ENCODE measurements at regions not wholly inside any gene's neighbourhood (a gene's known extent, or its start where the extent isn't known, plus 50 kb on each side); places are given as distances from the start of the nearest gene placed in this dataset.
A peak's percentile ranks its signal among the peaks of the same experiment; 100 is the strongest.

- H3K4me3 ChIP-seq (ENCODE audit: low read depth, low read length) = no peak overlapping the region
- DNase-seq (ENCODE audit: low read depth) (no peak), FAIRE-seq (no peak)
- no peaks in the 10 kb centered on the region for H3K36me3 ChIP-seq (ENCODE audit: control insufficient read depth, insufficient read depth, low read length)
- TF ChIP-seq, protein P1, sequence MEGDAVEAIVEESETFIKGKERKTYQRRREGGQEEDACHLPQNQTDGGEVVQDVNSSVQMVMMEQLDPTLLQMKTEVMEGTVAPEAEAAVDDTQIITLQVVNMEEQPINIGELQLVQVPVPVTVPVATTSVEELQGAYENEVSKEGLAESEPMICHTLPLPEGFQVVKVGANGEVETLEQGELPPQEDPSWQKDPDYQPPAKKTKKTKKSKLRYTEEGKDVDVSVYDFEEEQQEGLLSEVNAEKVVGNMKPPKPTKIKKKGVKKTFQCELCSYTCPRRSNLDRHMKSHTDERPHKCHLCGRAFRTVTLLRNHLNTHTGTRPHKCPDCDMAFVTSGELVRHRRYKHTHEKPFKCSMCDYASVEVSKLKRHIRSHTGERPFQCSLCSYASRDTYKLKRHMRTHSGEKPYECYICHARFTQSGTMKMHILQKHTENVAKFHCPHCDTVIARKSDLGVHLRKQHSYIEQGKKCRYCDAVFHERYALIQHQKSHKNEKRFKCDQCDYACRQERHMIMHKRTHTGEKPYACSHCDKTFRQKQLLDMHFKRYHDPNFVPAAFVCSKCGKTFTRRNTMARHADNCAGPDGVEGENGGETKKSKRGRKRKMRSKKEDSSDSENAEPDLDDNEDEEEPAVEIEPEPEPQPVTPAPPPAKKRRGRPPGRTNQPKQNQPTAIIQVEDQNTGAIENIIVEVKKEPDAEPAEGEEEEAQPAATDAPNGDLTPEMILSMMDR (IDR thresholded peaks at IDR 0.05; ENCODE audit: insufficient read depth, low read length, severe bottlenecking) = no peak
- H3K27me3 ChIP-seq (ENCODE audit: control insufficient read depth, insufficient read depth, low read length) = no peaks in the 10 kb centered on the region
Observed at GRCh38 chr2:160737247-160737646, 243.6 kb upstream of the RBMS1 start.

DNA sequence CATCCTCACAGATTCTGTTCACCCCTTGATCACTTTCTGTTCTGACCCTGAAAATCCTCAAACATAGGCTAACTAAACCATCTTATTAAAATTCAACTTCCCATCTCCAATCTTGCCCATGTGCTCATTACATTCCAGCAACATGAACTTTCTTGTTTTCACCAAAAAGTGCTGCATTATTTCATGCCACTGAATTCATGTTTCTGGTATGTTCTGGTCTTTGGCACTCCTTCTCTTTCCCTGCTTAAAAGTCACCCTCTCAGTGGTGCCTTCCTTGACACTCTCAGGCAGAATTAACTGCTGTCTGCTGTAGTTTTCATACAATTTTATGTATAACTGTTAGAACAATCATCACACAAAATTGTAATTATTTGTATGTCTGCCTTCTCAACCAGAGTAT, 247.7 kb upstream of the RBMS1 start:
- H3K4me3 ChIP-seq (ENCODE audit: low read depth, low read length) = no peak overlapping the region
- DNase-seq (ENCODE audit: low read depth) (no peak), FAIRE-seq (no peak)
- H3K27me3 ChIP-seq (ENCODE audit: control insufficient read depth, insufficient read depth, low read length) = no peaks in the 10 kb centered on the region
- TF ChIP-seq, protein P1 (IDR thresholded peaks at IDR 0.05; ENCODE audit: insufficient read depth, low read length, severe bottlenecking) = no peak
- no peaks in the 10 kb centered on the region for H3K36me3 ChIP-seq (ENCODE audit: control insufficient read depth, insufficient read depth, low read length)

- H3K4me3 ChIP-seq (ENCODE audit: low read depth, low read length) = no peak overlapping the region
- FAIRE-seq = no peak
- no peaks in the 10 kb centered on the region for H3K27me3 ChIP-seq (ENCODE audit: control insufficient read depth, insufficient read depth, low read length)
- TF ChIP-seq, protein P1 (IDR thresholded peaks at IDR 0.05; ENCODE audit: insufficient read depth, low read length, severe bottlenecking) = no peak
- DNase-seq (ENCODE audit: low read depth) = no peak
- no peaks in the 10 kb centered on the region for H3K36me3 ChIP-seq (ENCODE audit: control insufficient read depth, insufficient read depth, low read length)
Observed at GRCh38 chr2:160741815-160742214, 248.2 kb upstream of the RBMS1 start.

DNA sequence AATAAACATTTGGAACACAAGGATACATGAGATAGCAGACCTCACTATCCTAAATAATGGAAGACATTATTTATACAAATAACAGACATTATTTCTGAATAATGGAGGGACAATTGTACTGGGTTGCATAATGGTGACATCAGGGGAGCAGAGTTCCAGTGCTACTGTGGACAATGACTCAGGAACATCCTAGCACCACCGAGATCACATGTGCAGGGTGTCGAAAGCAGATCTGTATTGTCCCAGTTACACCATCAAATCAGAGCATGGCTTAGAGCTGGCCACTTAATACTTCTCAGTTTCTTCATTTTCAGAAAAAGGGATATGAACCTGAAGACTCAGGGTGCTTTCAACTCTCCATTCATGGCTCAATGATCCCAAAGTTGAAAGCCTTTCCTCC, 249.1 kb upstream of the RBMS1 start:
- TF ChIP-seq, protein P1 (IDR thresholded peaks at IDR 0.05; ENCODE audit: insufficient read depth, low read length, severe bottlenecking) = no peak
- no peak for FAIRE-seq
- peak; percentile 41 for DNase-seq (ENCODE audit: low read depth)

DNA sequence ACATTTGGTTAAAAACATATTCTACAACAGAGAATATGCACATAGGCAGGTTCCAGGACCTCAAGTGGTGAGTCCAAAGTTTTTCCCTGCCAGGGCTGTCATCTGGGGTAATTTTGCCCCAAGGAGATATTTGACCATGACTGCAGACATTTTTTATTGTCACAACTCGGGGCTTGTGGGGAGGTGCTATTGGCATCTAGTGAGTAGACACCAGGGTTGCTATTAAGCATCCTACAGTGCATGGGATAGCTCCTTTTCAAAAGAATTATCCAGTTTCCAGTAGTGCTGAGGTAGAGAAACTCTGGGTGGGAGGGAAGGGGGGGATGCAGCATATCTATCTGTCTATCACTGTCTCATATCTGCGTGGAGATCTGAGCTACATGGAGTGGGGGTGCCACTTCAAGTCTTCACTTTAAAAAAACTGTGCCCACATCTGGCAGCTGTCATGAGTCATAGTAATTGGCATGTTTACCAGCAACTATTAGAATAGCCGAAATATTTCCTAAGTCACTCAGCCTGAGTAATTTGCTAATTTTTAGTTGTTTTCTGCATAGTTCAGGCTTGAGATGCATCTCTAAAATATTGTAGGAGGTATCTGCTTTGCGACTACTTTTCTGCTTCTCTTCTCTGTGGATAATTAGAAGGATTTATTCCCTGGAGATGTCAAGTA, 254.0 kb upstream of the RBMS1 start:
- Histone ChIP-seq H3K4me3 (ENCODE audit: low read depth, low read length) (no peak overlapping the region), H3K36me3 (ENCODE audit: control insufficient read depth, insufficient read depth, low read length) (no peaks in the 10 kb centered on the region), H3K27me3 (ENCODE audit: control insufficient read depth, insufficient read depth, low read length) (no peaks in the 10 kb centered on the region)
- FAIRE-seq (no peak), DNase-seq (ENCODE audit: low read depth) (peak; percentile 84)
- TF ChIP-seq, protein P1 (IDR thresholded peaks at IDR 0.05; ENCODE audit: insufficient read depth, low read length, severe bottlenecking) = no peak

More for the DNA sequence above, 249.1 kb upstream of the RBMS1 start:
- no peaks in the 10 kb centered on the region for H3K27me3 ChIP-seq (ENCODE audit: control insufficient read depth, insufficient read depth, low read length)
- H3K36me3 ChIP-seq (ENCODE audit: control insufficient read depth, insufficient read depth, low read length) = no peaks in the 10 kb centered on the region
- no peak overlapping the region for H3K4me3 ChIP-seq (ENCODE audit: low read depth, low read length)

GRCh38 chr2:160751021-160751420, 257.4 kb upstream of the RBMS1 start:
- peak; percentile 82 for DNase-seq (ENCODE audit: low read depth)
- no peak overlapping the region for H3K4me3 ChIP-seq (ENCODE audit: low read depth, low read length)
- FAIRE-seq = no peak
- TF ChIP-seq, protein P1 (IDR thresholded peaks at IDR 0.05; ENCODE audit: insufficient read depth, low read length, severe bottlenecking) = no peak
- no peaks in the 10 kb centered on the region for H3K27me3 ChIP-seq (ENCODE audit: control insufficient read depth, insufficient read depth, low read length)
- H3K36me3 ChIP-seq (ENCODE audit: control insufficient read depth, insufficient read depth, low read length) = no peaks in the 10 kb centered on the region

Measured in bronchial epithelial cell (primary cell).